ENCODE measurements at regions not wholly inside any gene's neighbourhood (a gene's known extent, or its start where the extent isn't known, plus 50 kb on each side); places are given as distances from the start of the nearest gene placed in this dataset.

GRCh38 chr6:15874821-15875220 is 212.0 kb upstream of the DTNBP1 start:
- Histone ChIP-seq H3K4me2 (ENCODE audit: low read length) (no peak overlapping the region), H3K36me3 (replicated peaks; ENCODE audit: low read depth, low read length) (no peaks in the 10 kb centered on the region), H3K27me3 (ENCODE audit: low read depth, low read length) (no peaks in the 10 kb centered on the region; the same call in 1 of the 2 replicates), H3K27ac (ENCODE audit: low read length) (no peak overlapping the region), H4K20me1 (ENCODE audit: insufficient read depth, low read length) (no peaks in the 10 kb centered on the region), H3K4me3 (ENCODE audit: low read length) (no peak overlapping the region), H3K9me3 (ENCODE audit: insufficient read depth, low read length) (no peaks in the 10 kb centered on the region), H3K9ac (ENCODE audit: low read length) (no peak overlapping the region), H2AFZ (ENCODE audit: low read depth, low read length) (no peak overlapping the region), H3K4me1 (ENCODE audit: low read length) (peaks cover 44% of the 10 kb centered on the region), H3K79me2 (ENCODE audit: low read length) (no peaks in the 10 kb centered on the region)
- TF ChIP-seq CTCF (IDR thresholded peaks at IDR 0.05; ENCODE audit: low read depth, low read length): no peak
- no peak for TF ChIP-seq EZH2phosphoT487 (IDR thresholded peaks at IDR 0.05; ENCODE audit: low read depth)

- Histone ChIP-seq H3K79me2 (ENCODE audit: low read length) (no peaks in the 10 kb centered on the region), H3K9me3 (ENCODE audit: insufficient read depth, low read length) (no peaks in the 10 kb centered on the region), H3K27ac (ENCODE audit: low read length) (no peak overlapping the region), H2AFZ (ENCODE audit: low read depth, low read length) (no peak overlapping the region), H3K27me3 (ENCODE audit: low read depth, low read length) (no peaks in the 10 kb centered on the region; the same call in 1 of the 2 replicates), H3K4me3 (ENCODE audit: low read length) (no peak overlapping the region), H3K4me1 (ENCODE audit: low read length) (peaks cover 39% of the 10 kb centered on the region), H3K36me3 (replicated peaks; ENCODE audit: low read depth, low read length) (no peaks in the 10 kb centered on the region), H4K20me1 (ENCODE audit: insufficient read depth, low read length) (no peaks in the 10 kb centered on the region), H3K4me2 (ENCODE audit: low read length) (no peak overlapping the region), H3K9ac (ENCODE audit: low read length) (no peak overlapping the region)
- TF ChIP-seq EZH2phosphoT487 (IDR thresholded peaks at IDR 0.05; ENCODE audit: low read depth): no peak
- TF ChIP-seq CTCF (IDR thresholded peaks at IDR 0.05; ENCODE audit: low read depth, low read length): no peak
Measured at GRCh38 chr6:15874326-15874725, 211.5 kb upstream of the DTNBP1 start.

- Histone ChIP-seq H3K9me3 (ENCODE audit: insufficient read depth, low read length) (no peaks in the 10 kb centered on the region), H2AFZ (ENCODE audit: low read depth, low read length) (no peak overlapping the region), H3K27ac (ENCODE audit: low read length) (no peak overlapping the region), H4K20me1 (ENCODE audit: insufficient read depth, low read length) (no peaks in the 10 kb centered on the region), H3K79me2 (ENCODE audit: low read length) (no peaks in the 10 kb centered on the region), H3K4me1 (ENCODE audit: low read length) (peaks cover 31% of the 10 kb centered on the region), H3K4me3 (ENCODE audit: low read length) (no peak overlapping the region), H3K4me2 (ENCODE audit: low read length) (no peak overlapping the region), H3K27me3 (ENCODE audit: low read depth, low read length) (no peaks in the 10 kb centered on the region), H3K9ac (ENCODE audit: low read length) (no peak overlapping the region), H3K36me3 (replicated peaks; ENCODE audit: low read depth, low read length) (no peaks in the 10 kb centered on the region)
- TF ChIP-seq EZH2phosphoT487 (IDR thresholded peaks at IDR 0.05; ENCODE audit: low read depth) (no peak), CTCF (IDR thresholded peaks at IDR 0.05; ENCODE audit: low read depth, low read length) (no peak)
Measured at GRCh38 chr6:15872241-15873103, 209.6 kb upstream of the DTNBP1 start.

- H3K9ac ChIP-seq (ENCODE audit: low read length): no peak overlapping the region
- H2AFZ ChIP-seq (ENCODE audit: low read depth, low read length): no peak overlapping the region
- TF ChIP-seq CTCF (IDR thresholded peaks at IDR 0.05; ENCODE audit: low read depth, low read length): no peak
- no peak for TF ChIP-seq EZH2phosphoT487 (IDR thresholded peaks at IDR 0.05; ENCODE audit: low read depth)
- H3K4me2 ChIP-seq (ENCODE audit: low read length): no peak overlapping the region
- no peaks in the 10 kb centered on the region for H3K36me3 ChIP-seq (replicated peaks; ENCODE audit: low read depth, low read length)
- no peaks in the 10 kb centered on the region for H3K27me3 ChIP-seq (ENCODE audit: low read depth, low read length)
- H3K4me3 ChIP-seq (ENCODE audit: low read length): no peak overlapping the region
- no peak overlapping the region for H3K27ac ChIP-seq (ENCODE audit: low read length)
- H3K4me1 ChIP-seq (ENCODE audit: low read length): peaks cover 19% of the 10 kb centered on the region
- H3K9me3 ChIP-seq (ENCODE audit: insufficient read depth, low read length): no peaks in the 10 kb centered on the region
- H4K20me1 ChIP-seq (ENCODE audit: insufficient read depth, low read length): no peaks in the 10 kb centered on the region
- no peaks in the 10 kb centered on the region for H3K79me2 ChIP-seq (ENCODE audit: low read length)
Measured at GRCh38 chr6:15871276-15871675, 208.4 kb upstream of the DTNBP1 start.
